HFF-Myc (cell line): ENCODE measurements at regions not wholly inside any gene's neighbourhood (a gene's known extent, or its start where the extent isn't known, plus 50 kb on each side); places are given as distances from the start of the nearest gene placed in this dataset.

Source experiments
- DNase-seq: peaks from one replicate; pipeline ENCODE4 v3.0.0-alpha.2; 2011; ENCODE audit warnings: low read depth; ENCODE audit errors: extremely low read depth
- H3K4me3 ChIP-seq: replicated peaks from 2 replicates; pipeline ENCODE4 v1.5.1; 2011; ENCODE audit warnings: low read depth, mild to moderate bottlenecking, control low read depth, low read length
- TF ChIP-seq, protein P1 (sequence below): IDR thresholded peaks from 2 replicates; pipeline ENCODE4 v1.5.1; 2012; ENCODE audit warnings: mild to moderate bottlenecking, low read depth, low read length, control low read depth; ENCODE audit errors: missing control alignments

GRCh38 chr4:132504438-132504837, 644.7 kb upstream of the PCDH10 start:
- TF ChIP-seq, protein P1, sequence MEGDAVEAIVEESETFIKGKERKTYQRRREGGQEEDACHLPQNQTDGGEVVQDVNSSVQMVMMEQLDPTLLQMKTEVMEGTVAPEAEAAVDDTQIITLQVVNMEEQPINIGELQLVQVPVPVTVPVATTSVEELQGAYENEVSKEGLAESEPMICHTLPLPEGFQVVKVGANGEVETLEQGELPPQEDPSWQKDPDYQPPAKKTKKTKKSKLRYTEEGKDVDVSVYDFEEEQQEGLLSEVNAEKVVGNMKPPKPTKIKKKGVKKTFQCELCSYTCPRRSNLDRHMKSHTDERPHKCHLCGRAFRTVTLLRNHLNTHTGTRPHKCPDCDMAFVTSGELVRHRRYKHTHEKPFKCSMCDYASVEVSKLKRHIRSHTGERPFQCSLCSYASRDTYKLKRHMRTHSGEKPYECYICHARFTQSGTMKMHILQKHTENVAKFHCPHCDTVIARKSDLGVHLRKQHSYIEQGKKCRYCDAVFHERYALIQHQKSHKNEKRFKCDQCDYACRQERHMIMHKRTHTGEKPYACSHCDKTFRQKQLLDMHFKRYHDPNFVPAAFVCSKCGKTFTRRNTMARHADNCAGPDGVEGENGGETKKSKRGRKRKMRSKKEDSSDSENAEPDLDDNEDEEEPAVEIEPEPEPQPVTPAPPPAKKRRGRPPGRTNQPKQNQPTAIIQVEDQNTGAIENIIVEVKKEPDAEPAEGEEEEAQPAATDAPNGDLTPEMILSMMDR = no peak
- H3K4me3 ChIP-seq = no peak overlapping the region
- no peak for DNase-seq

DNA sequence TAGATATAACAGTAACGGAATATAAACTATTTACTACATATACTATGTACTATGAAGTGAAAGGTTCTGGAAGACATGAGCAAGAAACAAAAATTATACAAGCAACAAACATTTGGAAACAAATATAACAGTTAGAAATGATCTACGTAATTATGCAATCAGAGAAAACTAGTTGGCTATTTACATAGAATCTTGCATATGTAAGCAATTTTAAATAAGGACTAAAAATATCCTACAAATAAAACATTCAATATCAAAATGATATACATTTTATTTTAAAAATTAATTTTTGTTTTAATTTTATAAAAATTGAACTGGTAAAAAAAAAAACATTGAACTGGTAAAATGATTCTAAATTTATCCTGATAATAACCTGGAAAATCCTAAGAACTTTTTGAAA, 642.5 kb upstream of the PCDH10 start:
- TF ChIP-seq, protein P1 = no peak
- no peak overlapping the region for H3K4me3 ChIP-seq

DNA sequence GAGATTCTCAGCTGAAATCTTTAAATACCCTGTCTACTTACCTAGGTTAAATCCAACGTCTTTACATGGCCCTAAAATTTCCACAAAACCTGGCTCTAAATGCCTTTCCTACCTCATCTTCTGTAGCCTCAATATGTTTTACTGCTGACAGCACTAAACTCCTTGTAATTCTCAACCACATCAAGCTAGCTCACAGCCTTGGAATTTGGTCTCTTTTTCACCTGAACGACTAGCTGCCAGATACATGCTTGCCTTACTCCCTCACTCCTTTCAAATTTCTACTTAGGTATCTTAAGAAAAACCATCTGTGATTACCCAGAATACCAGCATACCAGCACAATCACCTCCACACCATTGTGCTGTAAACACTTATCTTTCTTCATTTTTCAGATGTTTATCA, 635.6 kb upstream of the PCDH10 start:
- TF ChIP-seq, protein P1 = no peak
- H3K4me3 ChIP-seq = no peak overlapping the region
- no peak for DNase-seq

More for the DNA sequence above, 642.5 kb upstream of the PCDH10 start:
- no peak for DNase-seq

GRCh38 chr4:132526652-132527051, 622.4 kb upstream of the PCDH10 start:
- TF ChIP-seq, protein P1 = no peak
- no peak overlapping the region for H3K4me3 ChIP-seq
- no peak for DNase-seq

DNA sequence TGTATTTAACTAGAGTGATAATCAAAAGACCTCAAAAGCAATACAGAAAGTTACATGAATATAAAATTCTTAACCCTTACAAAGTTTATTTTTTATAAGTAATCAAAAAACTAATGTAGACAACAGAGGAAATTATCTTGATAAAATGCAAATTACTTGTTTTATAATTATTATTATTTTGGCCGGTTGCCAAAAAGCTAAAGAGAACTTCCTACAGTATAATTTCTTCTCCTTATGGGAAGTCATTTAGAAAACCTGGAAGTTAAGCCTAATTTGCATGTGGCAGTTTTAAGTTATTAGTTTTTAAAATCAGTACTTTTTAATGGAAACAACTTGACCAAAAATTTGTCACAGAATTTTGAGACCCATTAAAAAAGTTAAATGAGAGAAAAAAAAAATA, 621.3 kb upstream of the PCDH10 start:
- TF ChIP-seq, protein P1 = no peak
- DNase-seq = no peak
- no peak overlapping the region for H3K4me3 ChIP-seq

DNA sequence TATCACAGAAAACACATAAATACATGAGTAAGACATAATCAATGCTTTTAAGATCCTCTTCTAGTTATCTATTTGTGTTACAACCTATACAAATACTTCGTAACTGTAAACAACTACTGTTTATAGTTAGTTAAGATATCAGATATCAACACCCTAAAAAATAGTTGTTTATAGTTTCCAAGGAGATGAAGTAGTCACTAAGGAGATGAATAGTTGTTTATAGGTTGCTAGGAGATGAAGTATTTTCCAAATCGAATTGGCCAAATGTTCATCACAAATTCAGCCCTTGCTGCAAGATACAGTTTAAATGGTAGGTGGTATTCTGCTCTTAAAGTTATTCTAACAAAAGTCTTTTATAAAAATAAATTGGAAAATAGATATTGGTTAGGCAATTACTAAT, 618.2 kb upstream of the PCDH10 start:
- no peak overlapping the region for H3K4me3 ChIP-seq
- DNase-seq = no peak
- TF ChIP-seq, protein P1 = no peak

DNA sequence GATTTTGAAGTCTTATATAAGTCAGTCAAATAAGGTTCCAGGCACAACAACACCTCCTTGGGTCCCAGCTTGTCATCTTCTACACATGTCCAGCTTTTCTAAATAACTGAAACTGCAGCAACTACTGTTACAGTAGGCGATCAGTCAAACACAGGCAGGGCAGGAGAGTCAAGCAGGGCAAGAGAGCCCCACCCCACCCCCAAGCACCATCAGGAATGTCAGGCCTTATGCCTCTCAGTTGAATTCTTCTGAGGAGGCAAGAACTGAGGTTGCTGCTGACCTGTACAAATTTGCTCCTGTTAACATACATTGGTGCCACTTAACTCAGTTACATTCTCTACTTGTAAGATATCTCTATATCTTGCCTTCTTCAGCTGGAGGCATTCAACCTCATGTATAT, 608.8 kb upstream of the PCDH10 start:
- TF ChIP-seq, protein P1 = no peak
- DNase-seq = no peak
- H3K4me3 ChIP-seq = no peak overlapping the region
